H9 (cell line): ENCODE measurements at regions not wholly inside any gene's neighbourhood (a gene's known extent, or its start where the extent isn't known, plus 50 kb on each side); places are given as distances from the start of the nearest gene placed in this dataset.

ENCODE experiments used
- DNase-seq: peaks from one replicate; pipeline ENCODE4 v3.0.0-alpha.2; 2017
- H2AFZ ChIP-seq: one replicate; pipeline ENCODE4 v1.6.1; 2013; ENCODE audit warnings: mild to moderate bottlenecking, low read length, control low read depth, moderate library complexity
- H2AK5ac ChIP-seq: 2 replicates; pipeline ENCODE4 v1.6.1; 2013; ENCODE audit warnings: low read length, control low read depth, mixed read lengths; ENCODE audit not compliant: insufficient read length
- H2BK120ac ChIP-seq: one replicate; pipeline ENCODE4 v1.6.1; 2013; ENCODE audit warnings: low read depth, mild to moderate bottlenecking, low read length, control low read depth, inconsistent platforms; ENCODE audit not compliant: poor library complexity, severe bottlenecking
- H2BK12ac ChIP-seq: 2 replicates; pipeline ENCODE4 v1.6.1; 2013; ENCODE audit warnings: low read length, control low read depth, mixed read lengths, low read depth; ENCODE audit not compliant: insufficient read length
- H2BK15ac ChIP-seq: 2 replicates; pipeline ENCODE4 v1.6.1; 2013; ENCODE audit warnings: low read depth, low read length, control low read depth
- H2BK20ac ChIP-seq: one replicate; pipeline ENCODE4 v1.6.1; 2013; ENCODE audit warnings: low read depth, mild to moderate bottlenecking, low read length, control low read depth, inconsistent platforms; ENCODE audit not compliant: poor library complexity, severe bottlenecking
- H2BK5ac ChIP-seq: 2 replicates; pipeline ENCODE4 v1.6.1; 2013; ENCODE audit warnings: low read length, control low read depth, mixed read lengths; ENCODE audit not compliant: insufficient read length
- H3K14ac ChIP-seq: 2 replicates; pipeline ENCODE4 v1.6.1; 2013; ENCODE audit warnings: low read length, control low read depth; ENCODE audit not compliant: insufficient read depth
- H3K18ac ChIP-seq: 2 replicates; pipeline ENCODE4 v1.6.1; 2013; ENCODE audit warnings: low read depth, mild to moderate bottlenecking, mixed read lengths, low read length, control low read depth; ENCODE audit not compliant: insufficient read length
- H3K23ac ChIP-seq: 2 replicates; pipeline ENCODE4 v1.6.1; 2013; ENCODE audit warnings: low read length, control low read depth, mixed read lengths, low read depth; ENCODE audit not compliant: insufficient read length
- H3K23me2 ChIP-seq: 2 replicates; pipeline ENCODE4 v1.6.1; 2013; ENCODE audit warnings: low read depth, mild to moderate bottlenecking, mixed read lengths, low read length, control low read depth; ENCODE audit not compliant: insufficient read length, poor library complexity, severe bottlenecking
- H3K27ac ChIP-seq: 2 replicates; pipeline ENCODE4 v1.5.1; 2013; ENCODE audit warnings: low read length, control low read depth, mixed read lengths, low read depth; ENCODE audit not compliant: insufficient read length
- H3K27me3 ChIP-seq: 2 replicates; pipeline ENCODE4 v1.6.1; 2013; ENCODE audit warnings: low read length, control low read depth, inconsistent platforms; ENCODE audit not compliant: insufficient read depth
- H3K4ac ChIP-seq: 2 replicates; pipeline ENCODE4 v1.6.1; 2013; ENCODE audit warnings: low read depth, mild to moderate bottlenecking, control low read depth, inconsistent platforms, low read length, moderate library complexity
- H3K4me1 ChIP-seq: 2 replicates; pipeline ENCODE4 v1.6.1; 2013; ENCODE audit warnings: low read length, control low read depth, inconsistent platforms; ENCODE audit not compliant: insufficient read depth
- H3K4me2 ChIP-seq: 2 replicates; pipeline ENCODE4 v1.6.1; 2013; ENCODE audit warnings: low read length, control low read depth, mixed read lengths; ENCODE audit not compliant: insufficient read length, insufficient read depth
- H3K56ac ChIP-seq: 2 replicates; pipeline ENCODE4 v1.6.1; 2013; ENCODE audit warnings: low read depth, mild to moderate bottlenecking, mixed read lengths, low read length, control low read depth; ENCODE audit not compliant: insufficient read length
- H3K79me1 ChIP-seq: 2 replicates; pipeline ENCODE4 v1.6.1; 2013; ENCODE audit warnings: low read depth, mild to moderate bottlenecking, moderate library complexity, low read length, control low read depth, inconsistent platforms; ENCODE audit not compliant: insufficient read depth, poor library complexity, severe bottlenecking
- H3K79me2 ChIP-seq: 2 replicates; pipeline ENCODE4 v1.6.1; 2013; ENCODE audit warnings: low read length, control low read depth, inconsistent platforms; ENCODE audit not compliant: insufficient read depth
- H3K9ac ChIP-seq: 2 replicates; pipeline ENCODE4 v1.6.1; 2013; ENCODE audit warnings: low read length, control low read depth, mixed read lengths; ENCODE audit not compliant: insufficient read length; ENCODE audit errors: extremely low read depth
- H3K9me3 ChIP-seq: one replicate; pipeline ENCODE4 v1.6.1; 2013; ENCODE audit warnings: low read depth, low read length, inconsistent platforms; ENCODE audit not compliant: control insufficient read depth
- H3T11ph ChIP-seq: one replicate; pipeline ENCODE4 v1.6.1; 2013; ENCODE audit warnings: mild to moderate bottlenecking, low read length, control low read depth, inconsistent platforms
- H4K20me1 ChIP-seq: one replicate; pipeline ENCODE4 v1.6.1; 2013; ENCODE audit not compliant: control insufficient read depth, insufficient read length, insufficient read depth
- H4K5ac ChIP-seq: 2 replicates; pipeline ENCODE4 v1.6.1; 2013; ENCODE audit warnings: low read depth, mild to moderate bottlenecking, mixed read lengths, low read length, control low read depth; ENCODE audit not compliant: insufficient read length
- H4K8ac ChIP-seq: replicated peaks from 2 replicates; pipeline ENCODE4 v1.6.1; 2013; ENCODE audit warnings: low read length, control low read depth, mixed read lengths, low read depth; ENCODE audit not compliant: insufficient read length
- H4K91ac ChIP-seq: 2 replicates; pipeline ENCODE4 v1.6.1; 2013; ENCODE audit warnings: low read depth, mild to moderate bottlenecking, moderate library complexity, mixed read lengths, low read length, control low read depth; ENCODE audit not compliant: insufficient read length
- H3K27ac Mint-ChIP-seq, 3 experiments: 2 replicates in 2 of 3; 3 replicates in 1 of 3; pipeline ENCODE4 v1.8.0; 2020 to 2021; ENCODE audit warnings: mixed read lengths in 3 of 3, mild to moderate bottlenecking in 1 of 3, moderate library complexity in 1 of 3
- H3K27me3 Mint-ChIP-seq: 2 replicates; pipeline ENCODE4 v1.8.0; 2021; ENCODE audit warnings: low read depth, mild to moderate bottlenecking, moderate library complexity, mixed read lengths
- H3K36me3 Mint-ChIP-seq, 3 experiments: 2 replicates in 2 of 3; 3 replicates in 1 of 3; pipeline ENCODE4 v1.8.0; 2020 to 2021; ENCODE audit warnings: low read depth in 3 of 3, mixed read lengths in 3 of 3; ENCODE audit not compliant: insufficient read depth in 1 of 3
- H3K4me1 Mint-ChIP-seq, 2 experiments: 2 replicates each; pipeline ENCODE4 v1.8.0; 2020; ENCODE audit warnings: mixed read lengths in 2 of 2
- H3K4me3 Mint-ChIP-seq, 2 experiments: 2 replicates in 1 of 2; 3 replicates in 1 of 2; pipeline ENCODE4 v1.8.0; 2020 to 2021; ENCODE audit warnings: mild to moderate bottlenecking in 2 of 2, mixed read lengths in 2 of 2, moderate library complexity in 1 of 2
- H3K9me3 Mint-ChIP-seq, 2 experiments: 2 replicates in 1 of 2; 3 replicates in 1 of 2; pipeline ENCODE4 v1.8.0; 2020; ENCODE audit warnings: mild to moderate bottlenecking in 2 of 2, mixed read lengths in 2 of 2, moderate library complexity in 1 of 2
- WGBS: extraction: QIAGEN DNeasy Blood & Tissue Kit; methylation state at CpG from one replicate; pipeline ENCODE4 v1.1.7; 2013; ENCODE audit warnings: missing lambda C conversion rate, low lambda C conversion rate, mixed read lengths; ENCODE audit not compliant: insufficient read length; ENCODE audit errors: extremely low coverage; 5-methylcytosine and 5-hydroxymethylcytosine counted together
- TF ChIP-seq, protein P1 (sequence below): fragments of 200-600 bp; sonication (generic); conservative IDR thresholded peaks from 3 replicates; pipeline ENCODE4 v1.8.0; 2021; ENCODE audit warnings: antibody characterized with exemption, mild to moderate bottlenecking

DNA sequence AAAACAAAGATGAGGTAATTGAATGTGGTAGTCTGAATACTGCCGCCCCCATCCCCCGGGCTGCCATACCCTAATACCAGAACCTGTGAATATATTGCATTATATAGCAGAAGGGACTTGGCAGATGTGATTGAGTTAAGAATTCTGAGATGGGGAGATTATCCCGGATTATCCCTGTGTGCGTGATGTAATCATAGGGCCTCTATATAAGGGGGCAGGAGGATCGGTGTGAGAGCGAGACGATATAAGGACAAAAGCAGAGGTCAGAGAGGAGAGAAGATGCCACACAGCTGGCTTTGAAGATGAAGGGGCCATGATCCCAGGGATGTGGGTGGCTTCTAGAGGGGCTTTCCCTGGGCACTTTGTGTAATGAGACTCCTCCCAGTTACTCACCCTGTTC is 101.7 kb upstream of the TLE1 start:
- no peak overlapping the region for H3K56ac ChIP-seq
- H3K9me3 ChIP-seq = no peaks in the 10 kb centered on the region
- no peak overlapping the region for H4K8ac ChIP-seq
- no peak for DNase-seq
- H2BK120ac ChIP-seq = no peak overlapping the region
- Mint-ChIP-seq H3K36me3 (no peaks in the 10 kb centered on the region), H3K27me3 (no peaks in the 10 kb centered on the region; the same call in 1 of the 2 replicates), H3K4me1 (peaks cover 3% of the 10 kb centered on the region in 2 experiments; a peak in 1 of 4 replicates), H3K9me3 (no peaks in the 10 kb centered on the region), H3K27ac (no peak overlapping the region), H3K4me3 (no peak overlapping the region)
- H3K4me1 ChIP-seq = no peaks in the 10 kb centered on the region; the same call in 1 of the 2 replicates
- H3K23ac ChIP-seq = no peak overlapping the region
- no peaks in the 10 kb centered on the region for H4K20me1 ChIP-seq
- H3K79me2 ChIP-seq = no peaks in the 10 kb centered on the region
- no peak overlapping the region for H2BK5ac ChIP-seq
- H2AFZ ChIP-seq = no peak overlapping the region
- no peaks in the 10 kb centered on the region for H3K79me1 ChIP-seq
- H3K14ac ChIP-seq = no peak overlapping the region
- H2BK12ac ChIP-seq = no peak overlapping the region
- no peak overlapping the region for H4K5ac ChIP-seq
- H2BK15ac ChIP-seq = no peak overlapping the region
- no peaks in the 10 kb centered on the region for H3K23me2 ChIP-seq
- no peak overlapping the region for H3T11ph ChIP-seq
- no CpG with 5 or more reads among the region's 7 CpGs for WGBS
- H4K91ac ChIP-seq = no peak overlapping the region
- H3K27me3 ChIP-seq = no peaks in the 10 kb centered on the region
- TF ChIP-seq, protein P1, sequence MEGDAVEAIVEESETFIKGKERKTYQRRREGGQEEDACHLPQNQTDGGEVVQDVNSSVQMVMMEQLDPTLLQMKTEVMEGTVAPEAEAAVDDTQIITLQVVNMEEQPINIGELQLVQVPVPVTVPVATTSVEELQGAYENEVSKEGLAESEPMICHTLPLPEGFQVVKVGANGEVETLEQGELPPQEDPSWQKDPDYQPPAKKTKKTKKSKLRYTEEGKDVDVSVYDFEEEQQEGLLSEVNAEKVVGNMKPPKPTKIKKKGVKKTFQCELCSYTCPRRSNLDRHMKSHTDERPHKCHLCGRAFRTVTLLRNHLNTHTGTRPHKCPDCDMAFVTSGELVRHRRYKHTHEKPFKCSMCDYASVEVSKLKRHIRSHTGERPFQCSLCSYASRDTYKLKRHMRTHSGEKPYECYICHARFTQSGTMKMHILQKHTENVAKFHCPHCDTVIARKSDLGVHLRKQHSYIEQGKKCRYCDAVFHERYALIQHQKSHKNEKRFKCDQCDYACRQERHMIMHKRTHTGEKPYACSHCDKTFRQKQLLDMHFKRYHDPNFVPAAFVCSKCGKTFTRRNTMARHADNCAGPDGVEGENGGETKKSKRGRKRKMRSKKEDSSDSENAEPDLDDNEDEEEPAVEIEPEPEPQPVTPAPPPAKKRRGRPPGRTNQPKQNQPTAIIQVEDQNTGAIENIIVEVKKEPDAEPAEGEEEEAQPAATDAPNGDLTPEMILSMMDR = no peak
- H3K4me2 ChIP-seq = no peak overlapping the region
- no peak overlapping the region for H3K9ac ChIP-seq
- no peak overlapping the region for H3K4ac ChIP-seq
- no peak overlapping the region for H3K27ac ChIP-seq
- no peak overlapping the region for H2AK5ac ChIP-seq
- no peak overlapping the region for H2BK20ac ChIP-seq
- H3K18ac ChIP-seq = no peak overlapping the region
